Vagina (tissue), 2 donors: ENCODE measurements at regions not wholly inside any gene's neighbourhood (a gene's known extent, or its start where the extent isn't known, plus 50 kb on each side); places are given as distances from the start of the nearest gene placed in this dataset.

ENCODE experiments used
- DNase-seq, 2 donors: peaks; one replicate each; pipeline ENCODE4 v3.0.0-alpha.2; 2017; ENCODE audit errors: extremely low spot score in 2 of 2
- H3K27ac ChIP-seq: fragments of 200-600 bp; sonication (generic); one replicate; pipeline ENCODE4 v1.5.1; 2019
- H3K27me3 ChIP-seq: fragments of 200-600 bp; sonication (generic); one replicate; pipeline ENCODE4 v1.5.1; 2019
- H3K36me3 ChIP-seq, 2 donors: fragments of 200-600 bp; sonication (generic); one replicate each; pipeline ENCODE4 v1.5.1; 2017 to 2019
- H3K4me1 ChIP-seq: fragments of 200-600 bp; sonication (generic); one replicate; pipeline ENCODE4 v1.5.1; 2019
- H3K4me3 ChIP-seq, 2 donors: fragments of 200-600 bp; sonication (generic); 1 replicate in 1 of 2; 2 replicates in 1 of 2; pipeline ENCODE4 v1.5.1; 2016 to 2019
- H3K9me3 ChIP-seq: fragments of 200-600 bp; sonication (generic); one replicate; pipeline ENCODE4 v1.5.1; 2019
- CTCF ChIP-seq, 3 experiments: fragments of 450-650 bp in 2 of 3; fragments of 200-600 bp in 1 of 3; sonication (generic) in 1 of 3; IDR thresholded peaks; one replicate each; pipeline ENCODE4 v1.5.1; 2017 to 2019; ENCODE audit warnings: antibody characterized with exemption in 3 of 3, mild to moderate bottlenecking in 2 of 3, moderate library complexity in 2 of 3
- POLR2A ChIP-seq, 2 donors: fragments of 450-650 bp; IDR thresholded peaks; one replicate each; pipeline ENCODE4 v1.6.1; 2017; ENCODE audit warnings: antibody characterized with exemption in 2 of 2, mild to moderate bottlenecking in 2 of 2, moderate library complexity in 2 of 2
- POLR2AphosphoS5 ChIP-seq, 2 donors: sonication (generic); formaldehyde crosslinking; IDR thresholded peaks; one replicate each; pipeline ENCODE4 v1.9.0; 2017; ENCODE audit warnings: antibody characterized with exemption in 2 of 2, mild to moderate bottlenecking in 2 of 2, low read depth in 1 of 2; ENCODE audit not compliant: insufficient read depth in 1 of 2
- intact Hi-C: fragments of 100-400 bp; cut with DNase I; formaldehyde crosslinking; loops from one replicate; pipeline ENCODE4 v1.15.1; 2023

DNA sequence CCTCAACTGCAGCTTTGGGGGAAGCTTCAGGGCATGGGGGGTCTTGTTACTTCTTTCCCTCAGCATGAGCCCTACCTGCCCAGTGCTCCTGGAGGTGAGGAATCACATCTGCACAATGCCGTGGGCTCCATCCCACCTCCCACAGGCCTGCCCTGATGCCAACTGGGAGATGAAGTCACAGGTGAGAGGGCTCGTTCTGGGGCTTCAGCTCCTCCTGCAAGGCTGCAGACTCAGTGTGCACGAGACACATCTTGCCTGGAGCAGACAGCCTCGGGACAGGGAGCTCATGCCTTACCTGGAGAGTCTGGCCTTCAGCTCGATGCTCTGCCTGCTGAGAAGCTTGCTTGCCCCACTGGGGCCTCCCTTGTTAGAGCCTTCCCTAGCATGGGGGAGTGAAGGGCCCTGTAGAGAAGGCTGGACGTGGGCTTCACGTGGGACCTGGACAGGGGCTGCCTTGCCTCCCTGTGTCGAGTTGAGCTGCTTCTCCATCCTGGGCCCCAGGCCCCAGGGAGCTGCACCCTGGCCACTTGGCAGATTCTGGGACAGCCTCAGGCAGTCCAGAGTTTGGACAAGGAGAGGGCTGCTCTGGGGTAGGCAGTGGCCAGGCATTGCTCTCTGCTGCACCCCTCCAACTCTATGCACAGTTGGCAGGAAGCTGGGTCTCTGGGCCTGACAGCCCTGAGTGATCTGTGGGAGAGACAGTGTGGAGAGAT, 171.4 kb downstream of the KIF26A start:
- no peak for DNase-seq
- Histone ChIP-seq H3K9me3 (no peaks in the 10 kb centered on the region), H3K27me3 (no peaks in the 10 kb centered on the region), H3K36me3 (no peaks in the 10 kb centered on the region), H3K27ac (no peak overlapping the region), H3K4me1 (no peaks in the 10 kb centered on the region), H3K4me3 (no peak overlapping the region)
- TF ChIP-seq POLR2AphosphoS5 (IDR thresholded peaks at IDR 0.05; ENCODE audit: insufficient read depth in 1 of 2, low read depth in 1 of 2) (no peak), POLR2A (IDR thresholded peaks at IDR 0.05) (no peak), CTCF (IDR thresholded peaks at IDR 0.05) (no peak)
- intact Hi-C loops: no loop called here

GRCh38 chr14:104311358-104311757, 173.0 kb downstream of the KIF26A start:
- no peak for DNase-seq
- H3K36me3 ChIP-seq: no peaks in the 10 kb centered on the region
- no peaks in the 10 kb centered on the region for H3K4me1 ChIP-seq
- TF ChIP-seq POLR2A (IDR thresholded peaks at IDR 0.05) (no peak), CTCF (IDR thresholded peaks at IDR 0.05) (no peak), POLR2AphosphoS5 (IDR thresholded peaks at IDR 0.05; ENCODE audit: insufficient read depth in 1 of 2, low read depth in 1 of 2) (no peak)
- intact Hi-C loops: no loop called here
- H3K9me3 ChIP-seq: no peaks in the 10 kb centered on the region
- H3K4me3 ChIP-seq: no peak overlapping the region
- no peak overlapping the region for H3K27ac ChIP-seq
- no peaks in the 10 kb centered on the region for H3K27me3 ChIP-seq

DNA sequence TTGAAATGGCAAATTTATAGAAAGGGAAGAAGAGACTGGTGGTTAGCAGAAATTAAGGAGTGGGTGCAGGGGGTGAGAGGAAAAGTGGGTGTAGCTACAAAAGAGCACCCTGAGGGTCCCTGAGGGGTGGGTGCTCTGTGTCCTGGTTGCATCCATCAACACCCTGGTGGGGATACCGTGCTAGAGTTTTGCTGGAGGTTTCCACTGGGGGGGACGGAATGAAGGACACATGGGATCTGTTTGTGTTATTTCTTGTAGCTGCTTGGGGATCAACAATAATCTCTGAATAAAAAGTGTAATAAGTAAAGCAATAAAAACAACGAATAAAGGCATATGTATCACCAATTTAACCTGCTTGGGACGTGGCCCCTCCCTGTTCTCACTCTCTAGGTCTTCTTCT, 175.3 kb downstream of the KIF26A start:
- Histone ChIP-seq H3K4me3 (no peak overlapping the region), H3K9me3 (no peaks in the 10 kb centered on the region), H3K27ac (no peak overlapping the region), H3K36me3 (no peaks in the 10 kb centered on the region), H3K27me3 (no peaks in the 10 kb centered on the region), H3K4me1 (no peaks in the 10 kb centered on the region)
- DNase-seq: no peak
- no peak for TF ChIP-seq POLR2AphosphoS5 (IDR thresholded peaks at IDR 0.05; ENCODE audit: insufficient read depth in 1 of 2, low read depth in 1 of 2)
- no peak for TF ChIP-seq POLR2A (IDR thresholded peaks at IDR 0.05)
- no peak for TF ChIP-seq CTCF (IDR thresholded peaks at IDR 0.05)
- intact Hi-C loops: no loop called here

DNA sequence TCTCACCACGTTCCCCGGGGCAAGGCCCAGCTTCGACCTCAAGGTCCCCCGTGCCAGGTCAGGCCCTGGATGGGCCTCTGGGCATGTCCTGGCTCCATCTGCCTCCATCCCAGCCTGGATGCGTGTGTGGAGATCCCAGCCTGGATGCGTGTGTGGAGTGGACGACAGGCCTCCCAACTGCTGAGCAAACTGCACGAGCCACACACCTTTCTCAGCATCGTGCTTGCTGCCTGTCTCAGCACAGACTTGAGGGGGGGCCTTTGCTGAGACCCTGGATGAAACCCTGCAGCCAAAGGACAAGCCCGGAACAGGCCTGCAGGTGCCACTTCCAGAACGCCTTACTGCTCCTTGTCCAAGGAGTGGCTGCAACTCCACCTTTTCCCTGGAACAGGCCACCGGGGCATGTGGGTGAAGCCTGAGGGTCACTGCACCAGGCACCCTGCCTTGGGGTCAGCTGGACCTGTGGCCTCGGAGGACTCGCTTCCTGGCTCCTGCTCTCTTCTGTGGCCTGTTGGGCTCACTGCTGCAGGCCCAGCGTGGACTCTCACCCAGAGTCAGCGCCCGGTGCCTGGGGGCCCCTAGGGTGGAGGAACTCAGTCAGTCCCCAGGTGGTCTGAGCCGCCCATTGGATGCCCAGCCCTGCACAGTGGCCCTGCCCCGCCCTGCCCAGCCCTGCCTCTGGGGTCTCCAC, 176.0 kb downstream of the KIF26A start:
- no peak for DNase-seq
- H3K4me1 ChIP-seq: no peaks in the 10 kb centered on the region
- H3K36me3 ChIP-seq: no peaks in the 10 kb centered on the region
- no peak overlapping the region for H3K27ac ChIP-seq
- no peak overlapping the region for H3K4me3 ChIP-seq
- no peak for TF ChIP-seq CTCF (IDR thresholded peaks at IDR 0.05)
- TF ChIP-seq POLR2AphosphoS5 (IDR thresholded peaks at IDR 0.05; ENCODE audit: insufficient read depth in 1 of 2, low read depth in 1 of 2): no peak
- H3K9me3 ChIP-seq: no peaks in the 10 kb centered on the region
- H3K27me3 ChIP-seq: no peaks in the 10 kb centered on the region
- intact Hi-C loops: no loop called here

GRCh38 chr14:104315169-104315568, 176.8 kb downstream of the KIF26A start:
- no peak for DNase-seq
- H3K27ac ChIP-seq: no peak overlapping the region
- no peaks in the 10 kb centered on the region for H3K27me3 ChIP-seq
- H3K4me1 ChIP-seq: no peaks in the 10 kb centered on the region
- no peaks in the 10 kb centered on the region for H3K36me3 ChIP-seq
- H3K4me3 ChIP-seq: no peak overlapping the region
- no peaks in the 10 kb centered on the region for H3K9me3 ChIP-seq
- intact Hi-C loops: no loop called here
- TF ChIP-seq POLR2A (IDR thresholded peaks at IDR 0.05): no peak
- TF ChIP-seq CTCF (IDR thresholded peaks at IDR 0.05): no peak
- TF ChIP-seq POLR2AphosphoS5 (IDR thresholded peaks at IDR 0.05; ENCODE audit: insufficient read depth in 1 of 2, low read depth in 1 of 2): no peak
